ENCODE measurements at regions not wholly inside any gene's neighbourhood (a gene's known extent, or its start where the extent isn't known, plus 50 kb on each side); places are given as distances from the start of the nearest gene placed in this dataset.

DNA sequence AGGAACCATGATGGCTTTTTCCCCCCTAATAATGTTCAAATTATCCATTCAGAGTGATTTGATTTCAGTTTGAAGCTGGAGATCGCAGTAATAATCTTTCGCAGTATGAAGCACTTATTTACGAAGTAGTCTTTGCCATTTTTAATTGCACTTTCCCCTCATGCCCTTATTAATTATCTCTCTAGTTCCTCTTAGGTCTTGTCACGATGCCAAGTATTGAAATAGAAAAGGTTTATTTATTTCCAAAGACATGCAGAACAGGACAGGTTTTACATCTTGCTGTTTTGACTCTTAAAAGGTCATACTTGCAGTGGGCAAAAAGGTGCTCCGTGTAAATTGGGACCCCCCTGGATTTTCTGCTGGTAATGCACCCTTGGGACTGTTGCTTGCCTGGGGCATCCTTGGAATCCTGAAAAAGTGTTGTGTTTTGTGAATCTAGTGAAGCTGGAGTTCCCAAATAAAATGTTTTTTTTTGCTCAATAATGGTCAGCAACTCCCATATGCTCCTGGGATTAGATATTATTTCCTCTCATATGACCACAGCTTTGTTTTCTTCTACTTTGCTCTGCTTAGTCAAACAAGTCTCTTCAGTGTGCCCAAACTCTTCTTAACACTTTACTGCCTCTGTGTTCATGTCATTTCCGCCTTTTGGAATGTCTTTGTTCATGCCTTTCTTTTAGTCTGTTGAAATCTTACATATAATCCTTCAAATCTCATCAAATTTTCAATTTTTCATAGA is 278.3 kb downstream of the TMEM38B start:
- ATAC-seq = no peak
- Mint-ChIP-seq H3K4me1 (peaks cover 5% of the 10 kb centered on the region), H3K4me3 (no peak overlapping the region), H3K9me3 (no peaks in the 10 kb centered on the region), H3K36me3 (no peaks in the 10 kb centered on the region), H3K27me3 (no peaks in the 10 kb centered on the region), H3K27ac (no peak overlapping the region)

DNA sequence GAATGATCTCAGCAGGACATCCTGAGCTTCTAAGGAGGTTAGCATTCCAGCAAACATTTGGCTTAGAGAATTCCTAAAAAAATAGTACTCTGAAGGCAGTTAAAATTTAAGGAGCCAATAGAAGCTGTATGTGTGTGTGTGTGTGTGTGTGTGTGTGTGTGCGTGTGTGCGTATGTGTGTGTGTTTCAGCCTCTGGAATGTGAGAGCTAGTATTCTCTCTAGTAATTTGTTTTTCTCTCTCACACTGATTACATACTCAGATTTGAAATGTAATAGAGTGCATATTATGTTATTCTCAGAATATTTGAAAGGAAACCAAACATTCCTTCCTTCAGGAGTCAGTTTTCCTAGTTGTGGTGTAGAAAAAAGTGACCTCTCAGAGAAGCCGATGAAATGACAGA is 279.6 kb downstream of the TMEM38B start:
- Mint-ChIP-seq H3K9me3 (no peaks in the 10 kb centered on the region), H3K27me3 (no peaks in the 10 kb centered on the region), H3K4me1 (no peaks in the 10 kb centered on the region), H3K27ac (no peak overlapping the region), H3K4me3 (no peak overlapping the region), H3K36me3 (no peaks in the 10 kb centered on the region)
- ATAC-seq = no peak

DNA sequence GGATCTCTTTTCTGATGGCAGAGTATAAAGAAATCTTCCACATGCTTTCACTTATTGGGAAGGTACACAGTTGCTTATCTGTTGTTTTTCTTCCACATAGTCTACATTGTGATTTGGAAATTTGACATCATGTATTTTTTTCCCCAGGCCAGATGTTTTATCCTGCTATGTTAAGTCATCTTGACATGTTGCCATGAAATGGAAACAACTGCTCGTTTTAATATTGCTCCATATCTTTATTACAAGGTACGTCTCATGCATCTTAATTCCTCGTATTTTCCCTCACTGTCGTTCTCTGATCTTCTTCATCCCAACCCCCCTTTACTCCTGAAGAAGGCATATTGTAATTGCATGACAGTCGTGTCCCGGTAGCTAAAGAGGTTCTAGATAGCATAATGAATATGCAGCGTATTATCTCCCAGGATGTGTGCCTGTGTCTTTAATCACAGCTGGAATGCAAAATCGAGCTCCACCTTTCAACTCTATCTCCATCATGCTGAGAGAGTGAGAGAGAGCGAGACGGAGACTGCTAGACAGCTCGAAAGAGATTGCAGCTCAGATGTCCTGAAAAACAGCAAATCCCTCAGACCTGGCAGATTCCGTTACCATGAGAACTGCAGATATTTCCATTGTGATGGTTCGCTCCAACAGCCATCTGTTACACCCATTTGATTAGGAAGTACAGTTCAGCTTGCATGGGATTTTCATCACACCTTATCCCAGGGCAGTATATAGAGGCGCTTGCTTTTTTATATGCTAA is 281.7 kb downstream of the TMEM38B start:
- Mint-ChIP-seq H3K4me3 (no peak overlapping the region), H3K9me3 (no peaks in the 10 kb centered on the region), H3K27ac (no peak overlapping the region), H3K27me3 (no peaks in the 10 kb centered on the region), H3K4me1 (no peaks in the 10 kb centered on the region), H3K36me3 (no peaks in the 10 kb centered on the region)
- no peak for ATAC-seq

DNA sequence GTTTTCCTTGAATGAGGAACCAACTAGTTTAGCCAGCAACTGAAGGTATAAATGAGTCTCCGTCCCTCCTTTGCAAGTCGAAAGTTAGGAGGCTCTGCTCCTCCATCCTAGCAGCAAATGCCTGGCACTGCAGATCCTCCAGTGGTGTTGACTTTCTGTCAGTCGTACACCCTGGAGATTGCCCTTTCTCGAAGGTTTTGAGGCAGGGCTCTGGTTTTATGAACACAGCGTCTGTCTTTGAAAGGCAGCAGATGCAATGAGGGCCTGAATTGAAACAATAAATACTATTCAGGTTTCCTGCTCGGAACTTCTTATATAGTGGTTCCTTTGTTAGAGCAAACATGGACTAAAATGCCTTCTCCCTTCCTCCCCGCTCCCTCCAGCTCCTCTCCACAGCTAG is 284.0 kb downstream of the TMEM38B start:
- no peak overlapping the region for H3K27ac Mint-ChIP-seq
- H3K4me1 Mint-ChIP-seq = no peaks in the 10 kb centered on the region
- no peak for ATAC-seq
- no peaks in the 10 kb centered on the region for H3K27me3 Mint-ChIP-seq
- no peak overlapping the region for H3K4me3 Mint-ChIP-seq
- no peaks in the 10 kb centered on the region for H3K36me3 Mint-ChIP-seq
- no peaks in the 10 kb centered on the region for H3K9me3 Mint-ChIP-seq

DNA sequence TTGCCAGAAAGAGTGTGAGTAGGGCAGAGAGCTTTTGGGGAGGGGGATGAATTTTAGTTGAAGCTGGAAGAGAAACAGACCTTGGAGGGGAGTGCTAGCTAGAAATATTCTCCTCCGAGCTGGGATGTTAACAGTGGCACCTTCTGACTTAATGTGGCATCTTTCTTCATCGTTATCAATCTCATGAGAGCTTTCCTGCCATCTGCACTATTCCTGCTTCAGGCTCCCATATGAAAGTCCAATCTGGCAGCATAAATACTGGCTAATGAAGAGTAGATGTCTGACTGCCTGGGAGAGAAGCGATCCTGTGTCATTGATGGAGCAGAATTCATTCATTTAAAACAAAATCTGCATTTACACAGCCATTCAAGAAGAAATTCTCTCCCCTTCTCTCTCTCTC is 284.5 kb downstream of the TMEM38B start:
- H3K4me1 Mint-ChIP-seq = no peaks in the 10 kb centered on the region
- no peak overlapping the region for H3K27ac Mint-ChIP-seq
- H3K4me3 Mint-ChIP-seq = no peak overlapping the region
- peaks cover 3% of the 10 kb centered on the region for H3K27me3 Mint-ChIP-seq
- H3K36me3 Mint-ChIP-seq = no peaks in the 10 kb centered on the region
- ATAC-seq = no peak
- H3K9me3 Mint-ChIP-seq = no peaks in the 10 kb centered on the region

DNA sequence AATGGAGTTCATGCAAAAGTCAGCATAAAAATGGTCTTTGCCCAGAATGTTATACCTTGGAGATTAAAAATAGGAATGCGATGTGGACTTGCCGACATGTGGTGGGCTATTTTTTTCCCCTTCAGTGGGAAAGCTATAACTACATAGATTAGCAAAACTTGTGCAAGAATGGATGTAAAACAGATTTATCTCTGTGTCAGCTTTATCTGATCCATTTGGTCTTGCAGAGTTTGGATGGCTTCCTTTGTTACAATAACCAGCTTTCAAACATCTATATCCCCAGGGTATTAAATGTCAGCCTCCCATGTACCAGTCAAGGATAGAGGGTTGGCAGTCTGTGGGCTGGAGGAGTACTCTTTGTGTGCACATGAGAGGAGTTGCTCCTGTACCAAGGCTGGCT is 284.9 kb downstream of the TMEM38B start:
- no peaks in the 10 kb centered on the region for H3K4me1 Mint-ChIP-seq
- H3K4me3 Mint-ChIP-seq = no peak overlapping the region
- H3K27ac Mint-ChIP-seq = no peak overlapping the region
- no peaks in the 10 kb centered on the region for H3K36me3 Mint-ChIP-seq
- no peaks in the 10 kb centered on the region for H3K9me3 Mint-ChIP-seq
- ATAC-seq = no peak
- H3K27me3 Mint-ChIP-seq = peaks cover 8% of the 10 kb centered on the region

DNA sequence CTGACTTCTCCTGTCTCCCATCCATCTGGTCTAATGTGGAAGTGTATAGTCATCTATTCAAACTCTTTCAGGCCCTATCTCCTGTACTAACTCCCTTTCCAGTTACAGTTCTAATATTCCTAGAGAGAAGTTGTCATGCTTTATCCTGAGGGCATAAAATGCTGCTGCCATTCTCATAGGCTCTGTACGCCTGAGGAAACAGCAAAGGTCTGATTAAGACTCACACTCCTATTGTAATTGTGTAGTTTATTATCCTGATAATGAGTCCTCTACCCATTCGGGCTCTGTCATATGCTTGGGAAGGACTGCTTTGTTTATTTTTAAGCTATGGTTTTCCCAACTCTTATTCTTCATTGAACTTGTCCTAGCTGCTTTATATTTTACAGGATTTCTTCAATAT is 290.4 kb downstream of the TMEM38B start:
- Mint-ChIP-seq H3K9me3 (no peaks in the 10 kb centered on the region), H3K27ac (no peak overlapping the region), H3K4me1 (no peaks in the 10 kb centered on the region), H3K36me3 (no peaks in the 10 kb centered on the region), H3K4me3 (no peak overlapping the region), H3K27me3 (peaks cover 9% of the 10 kb centered on the region)
- ATAC-seq = no peak

DNA sequence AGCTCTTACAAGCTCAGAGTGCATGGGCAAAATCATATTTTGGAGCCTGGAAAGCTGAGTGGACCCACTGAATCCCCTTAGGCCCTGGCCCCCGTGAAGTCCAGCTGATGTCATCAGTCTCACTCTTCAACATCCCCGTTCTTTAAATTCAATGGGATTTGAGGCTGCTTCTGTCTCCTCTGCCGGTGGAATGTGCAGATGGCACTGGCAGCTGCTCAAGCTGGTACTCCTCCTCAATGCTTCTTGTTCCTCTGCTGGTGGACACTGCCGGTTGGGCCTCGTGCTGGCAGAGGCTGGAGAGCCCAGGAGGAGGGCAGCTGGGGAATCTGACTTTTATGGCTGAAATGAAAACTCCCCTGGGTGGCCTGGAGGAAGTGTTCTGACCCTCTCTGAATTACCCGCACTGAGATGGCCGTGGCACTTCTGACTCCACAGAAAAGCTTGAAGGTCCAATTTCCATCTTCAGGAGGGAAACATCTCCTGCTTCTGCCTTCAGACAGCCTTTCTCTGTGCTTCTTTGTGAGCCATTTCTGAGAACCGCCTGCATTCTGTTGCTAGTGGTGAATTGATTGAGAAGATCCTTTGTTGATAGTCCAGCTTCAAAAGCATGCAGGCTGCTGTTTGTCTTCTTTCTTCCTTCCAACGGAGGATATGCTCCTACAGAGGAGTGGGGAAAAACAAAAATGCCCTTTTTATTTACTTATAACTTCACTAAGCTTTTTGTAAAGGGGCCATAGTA is 298.9 kb downstream of the TMEM38B start:
- no peaks in the 10 kb centered on the region for H3K9me3 Mint-ChIP-seq
- H3K36me3 Mint-ChIP-seq = no peaks in the 10 kb centered on the region
- H3K27me3 Mint-ChIP-seq = no peaks in the 10 kb centered on the region
- H3K27ac Mint-ChIP-seq = no peak overlapping the region
- H3K4me3 Mint-ChIP-seq = no peak overlapping the region
- H3K4me1 Mint-ChIP-seq = no peaks in the 10 kb centered on the region
- ATAC-seq = no peak

DNA sequence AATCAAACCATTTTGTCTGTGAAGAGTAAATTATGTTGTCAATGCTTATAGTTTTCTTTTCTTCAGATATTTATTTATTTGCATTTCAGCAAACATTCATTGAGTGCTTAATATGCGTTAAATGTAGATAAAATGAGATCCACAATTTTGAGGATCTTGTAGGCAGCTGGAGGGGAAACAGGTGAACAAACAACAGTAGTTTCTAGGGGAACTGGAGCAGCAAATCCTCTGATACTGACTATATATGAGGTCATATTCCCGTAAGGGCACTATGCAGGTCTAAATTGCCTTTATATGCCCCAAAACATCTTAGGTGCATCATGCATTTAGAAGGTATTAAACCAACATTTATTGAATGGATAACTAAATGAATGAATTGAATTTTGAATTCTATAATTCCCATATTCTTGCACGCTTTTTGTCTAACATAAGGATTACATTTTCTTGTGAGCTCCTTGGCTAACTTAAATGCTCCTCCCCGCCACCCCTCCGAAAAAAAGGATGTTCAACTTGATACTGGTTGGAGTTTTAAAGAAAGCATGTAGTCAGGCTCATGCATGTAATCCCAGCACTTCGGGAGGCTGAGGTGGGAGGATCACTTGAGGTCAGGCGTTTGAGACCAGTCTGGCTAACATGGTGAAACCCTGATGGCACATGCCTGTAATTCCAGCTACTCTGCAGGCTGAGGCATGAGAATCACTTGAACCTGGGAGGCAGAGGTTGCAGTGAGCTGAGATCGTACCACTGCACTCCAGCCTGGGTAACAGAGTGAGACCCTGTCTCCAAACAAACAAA is 299.8 kb downstream of the TMEM38B start:
- no peaks in the 10 kb centered on the region for H3K27me3 Mint-ChIP-seq

DNA sequence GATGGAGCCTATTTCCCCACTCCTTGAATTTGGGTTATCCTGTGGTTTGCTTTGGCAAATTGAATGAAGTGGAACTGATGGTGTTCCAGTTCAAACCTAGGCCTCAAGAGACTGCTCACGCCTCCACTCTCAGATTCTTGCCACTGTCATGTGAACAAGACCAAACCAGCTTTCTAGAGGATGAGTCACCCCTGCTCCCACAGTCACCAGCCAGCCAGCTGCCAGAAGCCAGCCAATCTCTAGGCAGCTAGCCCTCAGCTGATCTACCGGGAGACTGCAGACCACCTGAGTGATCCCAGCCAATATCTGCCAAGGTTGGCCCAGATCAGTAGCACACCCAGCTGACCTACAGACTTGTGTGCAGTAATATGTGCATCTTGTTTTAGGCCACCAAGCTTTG is 300.6 kb downstream of the TMEM38B start:
- Mint-ChIP-seq H3K4me3 (no peak overlapping the region), H3K27ac (no peak overlapping the region), H3K27me3 (no peaks in the 10 kb centered on the region), H3K36me3 (no peaks in the 10 kb centered on the region), H3K9me3 (no peaks in the 10 kb centered on the region), H3K4me1 (no peaks in the 10 kb centered on the region)
- peak; percentile 56 for ATAC-seq

More for the DNA sequence above, 299.8 kb downstream of the TMEM38B start:
- Mint-ChIP-seq H3K4me1 (no peaks in the 10 kb centered on the region), H3K36me3 (no peaks in the 10 kb centered on the region), H3K4me3 (no peak overlapping the region), H3K9me3 (no peaks in the 10 kb centered on the region), H3K27ac (no peak overlapping the region)
- no peak for ATAC-seq

DNA sequence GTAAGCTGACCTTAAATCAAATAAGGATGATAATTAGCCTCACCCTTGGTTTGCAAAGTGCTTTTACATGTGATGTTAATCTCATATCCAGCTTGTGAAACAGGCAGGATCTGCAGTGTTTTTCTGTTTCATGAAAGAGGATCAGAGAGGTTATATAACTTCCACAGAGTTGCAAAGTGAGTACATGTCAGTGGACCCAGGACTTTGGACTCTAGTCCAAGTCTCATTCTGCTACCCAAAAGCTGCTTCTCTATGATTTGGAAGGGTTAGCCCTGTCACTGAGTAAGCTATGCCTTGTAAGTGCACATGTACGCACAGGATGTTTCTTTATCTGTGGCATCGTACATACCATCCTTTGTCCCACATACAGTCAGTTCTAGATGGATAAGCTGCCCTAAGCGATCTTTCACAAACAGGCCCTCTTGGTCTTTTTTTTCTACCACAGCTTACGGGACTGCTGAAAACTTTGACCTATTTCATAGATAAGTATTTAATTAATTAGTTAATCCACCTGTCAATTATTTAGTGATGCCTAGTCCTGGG is 322.9 kb downstream of the TMEM38B start:
- Mint-ChIP-seq H3K27ac (no peak overlapping the region), H3K4me1 (no peaks in the 10 kb centered on the region), H3K36me3 (no peaks in the 10 kb centered on the region), H3K4me3 (no peak overlapping the region), H3K27me3 (no peaks in the 10 kb centered on the region), H3K9me3 (no peaks in the 10 kb centered on the region)
- ATAC-seq = no peak

DNA sequence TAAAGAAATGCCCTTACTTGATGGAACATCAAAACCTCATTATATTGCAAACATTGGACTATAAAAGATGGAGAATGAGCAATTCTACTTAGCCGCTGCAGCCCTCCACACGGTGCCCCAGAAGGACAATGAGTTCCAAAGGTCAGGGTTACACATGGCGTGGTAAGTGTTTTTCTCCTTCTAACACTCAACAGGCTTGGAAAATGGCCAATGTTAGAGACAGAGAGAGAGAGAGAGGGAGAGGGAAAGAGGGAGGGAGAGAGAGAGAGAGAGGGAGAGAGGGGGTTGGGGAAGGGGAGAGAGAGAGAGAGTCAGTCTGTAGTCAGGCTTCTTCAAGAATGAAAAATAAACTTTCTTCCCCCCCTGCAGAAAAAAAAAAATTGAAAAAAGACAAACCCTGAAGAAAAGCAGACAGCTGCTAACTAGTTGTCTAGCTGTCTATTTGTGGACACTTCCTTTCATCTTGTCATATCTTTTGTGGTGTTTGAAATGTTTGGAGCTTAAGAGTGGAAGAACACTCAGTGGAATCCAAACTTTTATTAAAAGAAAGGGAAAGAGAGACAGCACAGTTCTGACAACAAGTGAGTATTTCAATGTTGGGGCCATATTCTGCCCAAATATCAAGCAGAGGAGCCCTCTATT is 324.8 kb downstream of the TMEM38B start:
- Mint-ChIP-seq H3K27ac (no peak overlapping the region), H3K4me3 (no peak overlapping the region), H3K36me3 (no peaks in the 10 kb centered on the region), H3K4me1 (no peaks in the 10 kb centered on the region), H3K9me3 (no peaks in the 10 kb centered on the region), H3K27me3 (no peaks in the 10 kb centered on the region)
- ATAC-seq = no peak

DNA sequence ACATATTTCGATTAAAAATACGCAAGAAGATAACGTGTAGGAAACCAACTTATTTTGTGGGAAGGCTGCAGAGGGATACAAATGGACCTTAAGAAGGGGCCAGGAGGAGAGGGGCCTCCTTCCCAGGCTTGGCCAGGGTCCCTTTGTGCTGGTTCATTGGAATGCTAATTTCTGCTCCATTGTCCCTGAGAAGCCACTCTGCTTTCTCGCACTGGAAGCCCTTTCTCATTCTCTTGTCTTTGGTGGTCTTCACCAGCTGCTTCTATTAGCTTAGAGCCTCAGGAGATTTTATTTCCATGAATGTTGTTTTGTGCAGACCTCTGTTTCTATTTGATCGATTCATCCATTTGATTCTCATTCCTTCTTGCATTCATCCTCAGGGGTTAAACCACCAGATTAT is 325.4 kb downstream of the TMEM38B start:
- ATAC-seq = no peak
- Mint-ChIP-seq H3K27ac (no peak overlapping the region), H3K36me3 (no peaks in the 10 kb centered on the region), H3K9me3 (no peaks in the 10 kb centered on the region), H3K4me3 (no peak overlapping the region), H3K4me1 (no peaks in the 10 kb centered on the region), H3K27me3 (no peaks in the 10 kb centered on the region)

DNA sequence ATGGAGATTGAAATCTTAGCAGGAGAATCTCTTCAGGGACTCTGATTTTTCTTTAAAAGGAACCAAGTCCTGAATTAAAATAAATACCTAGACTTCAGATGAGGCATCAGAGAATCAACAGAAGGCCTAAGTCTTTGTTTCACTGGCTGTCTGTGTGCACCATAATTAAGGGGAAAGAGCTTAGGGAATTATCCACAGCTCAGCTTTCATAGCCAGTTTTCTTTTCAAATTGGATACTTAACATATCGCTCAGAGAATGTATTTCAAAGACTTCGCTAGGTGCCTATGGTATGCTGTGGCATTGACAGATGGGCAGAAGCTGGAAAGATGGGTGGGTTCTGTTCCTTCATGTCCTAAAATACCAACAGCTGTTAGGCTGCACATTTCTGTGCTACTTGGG is 325.8 kb downstream of the TMEM38B start:
- Mint-ChIP-seq H3K27me3 (no peaks in the 10 kb centered on the region), H3K4me1 (no peaks in the 10 kb centered on the region), H3K36me3 (no peaks in the 10 kb centered on the region), H3K27ac (no peak overlapping the region), H3K4me3 (no peak overlapping the region), H3K9me3 (no peaks in the 10 kb centered on the region)
- no peak for ATAC-seq

Data from stimulated activated memory B cell treated with anti-CD40 and anti-IgM and Interleukin-4, amounts not matched to agents 10 μg/mL and 1 μg/mL and 100 μg/mL, for 72 hours (primary cell).